Hematopoietic multipotent progenitor cell treated with erythropoietin and hydrocortisone succinate and interleukin-3 and kit ligand, for 15 days (in vitro differentiated cells): ENCODE measurements at regions not wholly inside any gene's neighbourhood (a gene's known extent, or its start where the extent isn't known, plus 50 kb on each side); places are given as distances from the start of the nearest gene placed in this dataset.
"Not testable (repeated sequence)": the region's sequence is repeated elsewhere in the genome, so short reads cannot be mapped to it uniquely, and the experiment has no call there.

Experiments
- DNase-seq: peaks from one replicate; pipeline ENCODE4 v3.0.0-alpha.2; 2015; ENCODE audit warnings: low spot score

- no peak for DNase-seq
These were observed 134.4 kb upstream of the PRDX6 start for GRCh38 chr1:173342736-173343135.

DNA sequence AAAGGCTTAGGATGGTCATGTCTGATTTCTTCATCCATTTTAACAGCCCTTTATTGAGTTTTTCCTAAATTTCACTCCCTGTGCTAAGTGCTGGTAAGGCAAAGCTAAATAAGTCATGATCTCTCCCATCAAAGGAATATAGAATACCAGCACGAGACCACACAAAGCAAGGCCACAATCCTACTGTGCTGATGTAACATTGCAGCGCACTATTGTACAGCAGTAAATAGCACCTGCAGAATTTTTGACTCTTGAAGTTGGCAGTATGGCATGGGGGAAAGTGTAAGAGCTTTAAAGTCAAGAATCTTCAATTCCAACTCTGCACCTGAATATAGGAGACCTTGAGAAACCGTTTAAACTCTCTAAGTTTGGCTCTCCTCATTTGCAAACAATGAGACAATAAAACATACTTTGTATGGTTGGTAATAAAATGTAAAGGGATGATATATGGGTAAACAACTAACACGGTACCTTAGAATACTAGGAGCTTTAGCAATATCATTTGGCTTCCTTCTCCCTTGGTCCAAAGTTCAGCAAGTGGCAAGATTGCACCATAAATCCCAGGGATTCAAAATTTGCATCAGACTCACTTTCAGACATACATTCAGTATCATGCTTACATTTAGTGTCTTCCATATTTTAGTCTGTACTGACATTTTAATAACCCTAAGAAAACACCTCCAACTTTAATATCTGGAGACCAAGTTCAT lies 132.9 kb upstream of the PRDX6 start:
- DNase-seq = no peak

- DNase-seq = no peak
These were observed 129.8 kb upstream of the PRDX6 start for GRCh38 chr1:173347282-173347818.

- not testable (repeated sequence) for DNase-seq
These were observed 124.5 kb upstream of the PRDX6 start for GRCh38 chr1:173352635-173353034.

DNA sequence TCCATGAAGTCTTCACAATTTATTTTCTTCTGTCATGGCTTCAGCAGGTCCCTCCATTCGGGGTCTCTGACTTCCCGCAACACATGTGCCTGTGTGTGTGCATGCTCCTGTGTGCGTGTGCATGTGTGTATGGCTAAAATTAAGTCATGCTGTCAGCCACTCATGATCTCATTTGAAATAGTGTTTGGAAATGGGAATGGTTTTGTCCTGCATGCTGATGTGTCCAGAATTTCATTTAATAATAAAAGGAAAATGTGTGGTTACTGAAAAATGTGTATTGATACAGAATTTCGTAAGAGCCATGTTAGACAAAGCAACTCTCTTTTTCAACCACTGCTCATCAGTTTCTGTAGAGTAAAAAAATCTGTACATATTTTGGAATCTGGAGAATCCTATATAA lies 123.8 kb upstream of the PRDX6 start:
- no peak for DNase-seq

DNA sequence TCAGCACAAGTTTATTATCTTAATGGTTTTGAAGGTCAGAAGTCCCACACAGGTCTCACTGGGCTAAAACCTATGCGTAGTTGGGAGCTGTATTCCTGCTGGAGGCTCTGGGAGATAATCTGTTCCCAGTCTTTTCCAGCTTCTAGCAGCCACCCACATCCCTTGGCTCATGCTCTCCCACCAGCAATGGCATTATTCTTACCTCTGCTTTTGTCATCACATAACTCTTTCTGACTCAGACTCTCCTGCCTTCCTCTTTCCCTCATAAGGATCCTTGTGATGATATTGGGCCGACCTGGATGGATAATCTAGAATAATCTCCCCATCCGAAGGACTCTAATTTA lies 122.2 kb upstream of the PRDX6 start:
- DNase-seq = no peak

- DNase-seq = no peak
These were observed 121.7 kb upstream of the PRDX6 start for GRCh38 chr1:173355281-173356031.

GRCh38 chr1:173356191-173356762 lies 120.9 kb upstream of the PRDX6 start:
- no peak for DNase-seq

- DNase-seq = no peak
These were observed 116.6 kb upstream of the PRDX6 start for GRCh38 chr1:173360487-173361063.

DNA sequence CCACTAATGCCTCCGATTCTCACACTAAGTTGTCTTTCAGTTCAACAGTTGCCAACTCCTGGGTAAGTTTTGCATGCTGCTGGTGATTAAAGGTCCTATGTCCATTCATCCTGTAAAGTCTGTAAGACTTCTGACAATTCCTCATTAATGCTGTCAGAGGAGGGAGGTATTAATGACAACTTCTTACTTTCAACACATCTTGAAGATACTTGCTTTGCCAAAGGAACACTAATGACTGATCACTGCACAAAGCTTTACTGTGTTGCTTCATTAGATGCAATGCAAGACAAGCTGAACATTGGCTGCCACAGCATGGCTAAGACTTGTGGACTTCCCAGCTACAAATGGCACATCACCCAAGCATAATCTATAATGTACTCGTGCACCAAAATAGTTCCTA lies 114.6 kb upstream of the PRDX6 start:
- DNase-seq = no peak

DNA sequence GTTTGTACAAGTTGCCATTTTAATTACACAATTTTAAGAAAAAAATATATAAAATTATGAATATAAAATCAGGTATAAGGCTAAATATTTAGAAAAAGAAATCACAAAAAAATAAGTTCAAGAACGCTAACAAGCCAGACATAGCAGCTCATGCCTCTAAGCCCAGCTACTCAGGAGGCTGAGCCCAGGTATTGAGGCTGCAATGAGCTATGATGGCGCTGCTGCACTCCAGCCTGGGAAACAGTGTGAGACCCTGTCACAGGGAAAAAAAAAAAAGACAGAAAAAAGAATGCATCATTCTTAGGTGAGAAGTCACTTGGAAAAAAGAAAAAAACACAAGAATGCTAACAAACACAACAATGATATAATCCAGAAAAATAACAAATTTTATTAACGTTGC lies 112.3 kb upstream of the PRDX6 start:
- DNase-seq = no peak

DNA sequence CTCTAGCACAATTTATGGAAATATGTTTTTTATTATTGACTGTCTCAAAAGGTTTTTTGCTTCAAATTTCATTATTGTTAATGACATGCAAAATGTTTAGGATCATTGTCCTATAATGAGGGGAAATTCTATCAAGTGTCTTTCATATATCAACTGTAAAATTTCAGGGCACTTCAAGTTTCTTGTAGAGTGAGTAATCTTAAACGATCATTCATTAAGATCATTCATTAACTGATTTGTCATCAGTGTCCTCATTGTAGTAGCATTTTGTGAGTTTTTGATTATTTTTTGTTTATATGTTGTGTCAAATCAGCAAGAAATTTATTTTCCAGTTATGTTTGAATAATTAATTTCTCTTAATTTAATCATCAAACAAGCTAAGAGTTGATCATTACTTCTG lies 111.8 kb upstream of the PRDX6 start:
- DNase-seq = no peak

DNA sequence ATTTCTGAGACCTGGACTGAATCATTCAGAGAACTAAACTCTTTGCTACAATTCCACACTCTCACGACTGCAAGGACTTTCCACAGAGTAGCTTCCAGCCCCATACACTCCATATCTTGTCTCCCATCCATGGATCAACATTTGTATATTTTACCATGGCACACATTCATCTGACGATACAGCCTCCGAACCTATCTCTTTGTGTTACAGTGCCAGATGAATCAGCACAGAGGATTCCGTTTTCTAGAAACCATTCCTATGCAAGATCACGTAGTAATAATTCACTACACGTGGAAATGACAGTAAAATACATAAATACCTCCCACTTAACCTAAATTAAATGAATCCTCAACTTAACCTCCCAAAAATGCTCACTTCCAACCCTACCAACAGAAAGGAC lies 110.0 kb upstream of the PRDX6 start:
- DNase-seq = no peak

DNA sequence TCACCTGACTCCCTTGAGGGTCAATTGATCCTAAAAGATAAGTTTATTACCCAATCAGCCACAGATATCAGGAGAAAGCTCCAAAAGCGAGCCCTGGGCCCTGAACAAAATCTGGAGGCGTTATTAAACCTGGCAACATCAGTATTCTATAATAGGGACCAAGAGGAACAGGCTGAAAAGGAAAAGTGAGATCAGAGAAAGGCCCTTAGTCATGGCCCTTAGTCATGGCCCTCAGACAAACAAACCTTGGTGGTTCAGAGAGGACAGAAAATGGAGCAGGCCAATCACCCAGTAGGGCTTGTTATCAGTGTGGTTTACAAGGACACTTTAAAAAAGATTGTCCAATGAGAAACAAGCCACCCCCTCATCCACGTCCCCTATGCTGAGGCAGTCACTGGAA lies 106.5 kb upstream of the PRDX6 start:
- not testable (repeated sequence) for DNase-seq

GRCh38 chr1:173376065-173376464 lies 101.1 kb upstream of the PRDX6 start:
- not testable (repeated sequence) for DNase-seq

DNA sequence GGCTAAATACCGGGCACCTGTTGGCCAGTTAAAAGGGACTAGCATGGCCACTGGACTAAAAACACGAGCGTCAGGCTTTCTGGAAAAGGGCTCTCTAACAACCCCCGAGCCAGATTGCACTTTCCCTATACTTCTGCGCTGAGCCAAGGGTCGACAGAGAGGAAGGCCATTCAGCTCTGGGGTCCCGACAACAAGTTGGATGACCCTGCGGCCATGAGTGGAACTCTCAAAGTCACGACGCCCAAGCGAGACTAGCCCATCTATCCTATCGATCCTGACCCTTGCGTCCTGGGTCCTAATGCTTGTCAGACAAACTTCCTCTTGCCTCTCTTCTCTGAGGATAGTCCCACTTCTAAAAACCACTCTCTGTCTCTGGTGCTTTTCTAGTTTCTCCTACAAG lies 99.9 kb upstream of the PRDX6 start:
- no peak for DNase-seq

- DNase-seq = no peak
These were observed 93.8 kb upstream of the PRDX6 start for GRCh38 chr1:173383351-173383750.

DNA sequence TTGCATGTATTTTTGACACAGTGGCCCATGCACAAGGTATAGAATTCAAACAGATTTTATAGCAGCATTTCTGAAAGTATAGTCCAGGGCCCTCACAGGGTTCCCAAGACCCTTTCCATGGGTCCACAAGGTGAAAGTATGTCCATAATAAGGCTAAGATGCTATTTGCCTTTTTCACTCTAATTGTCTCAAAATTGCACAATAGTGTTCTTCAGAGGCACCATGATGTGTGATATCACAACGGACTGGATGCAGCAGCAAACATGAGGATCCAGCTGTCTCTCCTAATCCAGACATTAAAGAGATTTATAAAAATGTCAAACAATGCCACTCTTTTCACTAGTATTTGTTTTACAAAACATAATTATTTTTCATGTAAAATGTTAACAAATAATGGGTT lies 88.8 kb upstream of the PRDX6 start:
- no peak for DNase-seq

GRCh38 chr1:173392895-173393658 lies 84.1 kb upstream of the PRDX6 start:
- DNase-seq = no peak

- no peak for DNase-seq
These were observed 83.5 kb upstream of the PRDX6 start for GRCh38 chr1:173393659-173394000.

DNA sequence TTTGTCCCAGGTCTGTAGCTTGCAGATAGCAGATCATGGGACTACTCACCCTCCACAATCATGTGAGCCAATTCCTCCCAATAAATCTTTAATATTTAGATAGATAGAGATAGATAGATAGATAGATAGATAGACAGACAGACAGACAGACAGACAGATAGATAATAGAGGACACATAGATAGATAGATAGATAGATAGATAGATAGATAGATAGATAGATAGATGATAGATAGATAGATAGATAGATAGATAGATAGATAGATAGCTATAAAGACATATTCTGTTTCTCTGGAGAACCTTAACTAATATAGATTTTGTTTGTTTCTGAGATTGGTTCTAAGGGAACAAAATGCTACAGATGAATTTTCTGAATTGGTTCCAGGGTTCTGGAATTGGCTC lies 82.3 kb upstream of the PRDX6 start:
- DNase-seq = not testable (repeated sequence)

DNA sequence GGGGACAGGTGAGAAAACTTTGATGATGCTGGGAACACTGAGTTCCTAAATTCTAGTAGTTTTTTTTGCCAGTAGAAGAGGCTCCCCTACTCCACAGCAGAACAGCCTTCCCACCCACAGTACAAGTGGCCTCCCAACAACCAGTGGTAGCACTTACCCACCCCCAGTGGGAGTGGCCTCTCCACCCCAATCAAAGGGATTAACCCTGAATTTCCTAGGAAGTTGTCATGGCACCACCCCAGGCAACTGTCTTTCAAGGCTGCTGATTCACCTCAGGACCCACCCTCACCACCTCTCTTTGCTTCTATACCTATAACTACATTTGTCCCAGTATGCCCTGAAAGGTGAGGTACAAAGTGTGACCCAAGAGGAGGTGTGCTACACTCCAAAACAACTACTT lies 81.4 kb upstream of the PRDX6 start:
- no peak for DNase-seq
